Activated T-cell treated with anti-CD3 and anti-CD28 coated beads for 4 hours (primary cell): ENCODE measurements at regions not wholly inside any gene's neighbourhood (a gene's known extent, or its start where the extent isn't known, plus 50 kb on each side); places are given as distances from the start of the nearest gene placed in this dataset.

Source experiments
- DNase-seq: peaks from one replicate; pipeline ENCODE4 v3.0.0-alpha.2; 2020

GRCh38 chr16:86356804-86357203 lies 153.5 kb upstream of the FOXF1 start:
- DNase-seq = no peak

- no peak for DNase-seq
These were observed 153.0 kb upstream of the FOXF1 start for GRCh38 chr16:86357303-86357702.

- DNase-seq = no peak
These were observed 152.4 kb upstream of the FOXF1 start for GRCh38 chr16:86357950-86358349.

GRCh38 chr16:86359571-86359970 lies 150.8 kb upstream of the FOXF1 start:
- DNase-seq = no peak

GRCh38 chr16:86362155-86362849 lies 148.0 kb upstream of the FOXF1 start:
- no peak for DNase-seq

GRCh38 chr16:86363057-86363490 lies 147.3 kb upstream of the FOXF1 start:
- no peak for DNase-seq

GRCh38 chr16:86363836-86364618 lies 146.3 kb upstream of the FOXF1 start:
- no peak for DNase-seq

GRCh38 chr16:86364653-86365380 lies 145.5 kb upstream of the FOXF1 start:
- no peak for DNase-seq

GRCh38 chr16:86365513-86366273 lies 144.6 kb upstream of the FOXF1 start:
- no peak for DNase-seq

GRCh38 chr16:86366481-86366880 lies 143.8 kb upstream of the FOXF1 start:
- DNase-seq = no peak

GRCh38 chr16:86367291-86368072 lies 142.8 kb upstream of the FOXF1 start:
- no peak for DNase-seq

GRCh38 chr16:86368261-86368660 lies 142.1 kb upstream of the FOXF1 start:
- DNase-seq = no peak

GRCh38 chr16:86370062-86370461 lies 140.3 kb upstream of the FOXF1 start:
- no peak for DNase-seq

GRCh38 chr16:86371083-86371803 lies 139.1 kb upstream of the FOXF1 start:
- no peak for DNase-seq

- DNase-seq = no peak
These were observed 138.1 kb upstream of the FOXF1 start for GRCh38 chr16:86372193-86372592.

GRCh38 chr16:86373276-86373901 lies 136.9 kb upstream of the FOXF1 start:
- no peak for DNase-seq

GRCh38 chr16:86374603-86375130 lies 135.7 kb upstream of the FOXF1 start:
- DNase-seq = no peak

- no peak for DNase-seq
These were observed 135.0 kb upstream of the FOXF1 start for GRCh38 chr16:86375364-86375763.

- no peak for DNase-seq
These were observed 134.5 kb upstream of the FOXF1 start for GRCh38 chr16:86375851-86376250.

GRCh38 chr16:86376837-86377236 lies 133.5 kb upstream of the FOXF1 start:
- DNase-seq = no peak
